ENCODE measurements at regions not wholly inside any gene's neighbourhood (a gene's known extent, or its start where the extent isn't known, plus 50 kb on each side); places are given as distances from the start of the nearest gene placed in this dataset.

DNA sequence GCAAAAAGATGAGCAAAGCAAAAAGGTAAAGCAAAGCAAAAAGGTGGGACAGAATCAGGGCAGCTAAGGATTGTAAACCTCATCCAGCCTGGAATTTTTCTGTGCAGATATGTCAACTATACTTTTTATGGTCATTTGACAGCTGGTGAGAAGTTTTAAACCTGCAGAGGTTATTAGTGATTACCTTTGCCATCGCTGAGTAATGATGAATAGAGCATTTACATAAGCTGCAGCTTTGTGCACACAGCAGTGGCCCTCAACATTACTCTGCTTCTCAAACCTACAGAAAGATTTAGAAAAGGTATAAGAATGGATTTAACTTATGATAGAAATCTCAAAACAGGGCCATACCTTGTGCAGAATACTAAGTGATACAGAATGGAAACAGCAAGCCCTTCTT lies 54.5 kb upstream of the C4orf54 start:
- DNase-seq, result no peak

GRCh38 chr4:99711657-99712056 lies 54.0 kb upstream of the C4orf54 start:
- DNase-seq, result no peak

- DNase-seq, result no peak
Observed at GRCh38 chr4:99710681-99711345, 53.2 kb upstream of the C4orf54 start.

GRCh38 chr4:99710020-99710419 lies 52.4 kb upstream of the C4orf54 start:
- DNase-seq, result no peak

GRCh38 chr4:99708551-99708950 lies 50.9 kb upstream of the C4orf54 start:
- no peak for DNase-seq
